ENCODE measurements at regions not wholly inside any gene's neighbourhood (a gene's known extent, or its start where the extent isn't known, plus 50 kb on each side); places are given as distances from the start of the nearest gene placed in this dataset.

GRCh38 chr1:214847071-214847810 lies 235.3 kb upstream of the KCNK2 start:
- DNase-seq, result no peak
- intact Hi-C loops (cut with DNase I; ENCODE audit: low total_unique reads), result no loop called here
- TF ChIP-seq POLR2A (IDR thresholded peaks at IDR 0.05) (no peak), CTCF (IDR thresholded peaks at IDR 0.05) (no peak)
- H3K36me3 ChIP-seq, result no peaks in the 10 kb centered on the region
- no peak overlapping the region for H3K4me3 ChIP-seq
- H3K9me3 ChIP-seq, result no peaks in the 10 kb centered on the region
- H3K27me3 ChIP-seq, result no peaks in the 10 kb centered on the region
- H3K4me1 ChIP-seq, result no peaks in the 10 kb centered on the region
- H3K27ac ChIP-seq, result no peak overlapping the region

- TF ChIP-seq POLR2A (IDR thresholded peaks at IDR 0.05) (no peak), CTCF (IDR thresholded peaks at IDR 0.05) (no peak)
- DNase-seq, result no peak
- H3K4me1 ChIP-seq, result no peaks in the 10 kb centered on the region
- H3K36me3 ChIP-seq, result no peaks in the 10 kb centered on the region
- H3K9me3 ChIP-seq, result no peaks in the 10 kb centered on the region
- no peaks in the 10 kb centered on the region for H3K27me3 ChIP-seq
- no peak overlapping the region for H3K27ac ChIP-seq
- intact Hi-C loops (cut with DNase I; ENCODE audit: low total_unique reads), result no loop called here
- H3K4me3 ChIP-seq, result no peak overlapping the region
Observed at GRCh38 chr1:214848101-214848500, 234.4 kb upstream of the KCNK2 start.

GRCh38 chr1:214850432-214851050 lies 232.0 kb upstream of the KCNK2 start:
- no peak for DNase-seq
- no peaks in the 10 kb centered on the region for H3K4me1 ChIP-seq
- no peak for TF ChIP-seq POLR2A (IDR thresholded peaks at IDR 0.05)
- no peak for TF ChIP-seq CTCF (IDR thresholded peaks at IDR 0.05)
- H3K36me3 ChIP-seq, result no peaks in the 10 kb centered on the region
- H3K9me3 ChIP-seq, result no peaks in the 10 kb centered on the region
- H3K27me3 ChIP-seq, result no peaks in the 10 kb centered on the region
- intact Hi-C loops (cut with DNase I; ENCODE audit: low total_unique reads), result no loop called here
- H3K4me3 ChIP-seq, result no peak overlapping the region
- H3K27ac ChIP-seq, result no peak overlapping the region

GRCh38 chr1:214853340-214853739 lies 229.2 kb upstream of the KCNK2 start:
- Histone ChIP-seq H3K36me3 (no peaks in the 10 kb centered on the region), H3K27ac (no peak overlapping the region), H3K4me3 (no peak overlapping the region), H3K27me3 (no peaks in the 10 kb centered on the region), H3K9me3 (no peaks in the 10 kb centered on the region), H3K4me1 (no peaks in the 10 kb centered on the region)
- intact Hi-C loops (cut with DNase I; ENCODE audit: low total_unique reads), result no loop called here
- TF ChIP-seq CTCF (IDR thresholded peaks at IDR 0.05), result no peak
- TF ChIP-seq POLR2A (IDR thresholded peaks at IDR 0.05), result no peak
- no peak for DNase-seq

GRCh38 chr1:214854126-214854875 lies 228.2 kb upstream of the KCNK2 start:
- Histone ChIP-seq H3K27me3 (no peaks in the 10 kb centered on the region), H3K27ac (no peak overlapping the region), H3K36me3 (no peaks in the 10 kb centered on the region), H3K4me1 (no peaks in the 10 kb centered on the region), H3K4me3 (no peak overlapping the region), H3K9me3 (no peaks in the 10 kb centered on the region)
- TF ChIP-seq CTCF (IDR thresholded peaks at IDR 0.05), result no peak
- TF ChIP-seq POLR2A (IDR thresholded peaks at IDR 0.05), result no peak
- DNase-seq, result no peak
- intact Hi-C loops (cut with DNase I; ENCODE audit: low total_unique reads), result no loop called here
